ENCODE measurements at regions not wholly inside any gene's neighbourhood (a gene's known extent, or its start where the extent isn't known, plus 50 kb on each side); places are given as distances from the start of the nearest gene placed in this dataset.

DNA sequence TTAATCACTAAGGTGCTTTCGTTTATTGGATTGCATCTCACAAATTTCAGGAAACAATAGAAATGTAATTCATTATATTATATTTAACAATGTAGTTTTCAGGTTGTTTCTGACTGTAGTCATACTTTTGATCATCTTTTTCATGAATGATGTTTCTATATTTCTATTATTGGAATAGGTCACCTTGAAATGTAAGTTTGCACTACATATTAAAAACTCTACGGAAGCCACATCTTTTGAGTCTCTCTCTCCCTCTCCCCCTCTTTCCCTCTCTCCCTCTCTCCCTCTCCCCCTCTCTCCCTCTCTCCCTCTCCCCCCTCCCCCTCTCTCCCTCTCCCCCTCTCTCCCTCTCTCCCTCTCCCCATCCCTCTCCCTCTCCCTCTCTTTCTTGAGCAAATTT lies 131.3 kb upstream of the FBXL4 start:
- ATAC-seq (no peak), FAIRE-seq (no peak), DNase-seq (ENCODE audit: low spot score) (no peak)
- intact Hi-C loops (cut with micrococcal nuclease; ENCODE audit: unreplicated experiment) (no loop called here), in situ Hi-C loops (cut with HindIII; ENCODE audit: extremely low pct_ligation_motif_present, low pct_unique_long_range_greater_than_20kb) (no loop called here)
- TF ChIP-seq, protein P1, sequence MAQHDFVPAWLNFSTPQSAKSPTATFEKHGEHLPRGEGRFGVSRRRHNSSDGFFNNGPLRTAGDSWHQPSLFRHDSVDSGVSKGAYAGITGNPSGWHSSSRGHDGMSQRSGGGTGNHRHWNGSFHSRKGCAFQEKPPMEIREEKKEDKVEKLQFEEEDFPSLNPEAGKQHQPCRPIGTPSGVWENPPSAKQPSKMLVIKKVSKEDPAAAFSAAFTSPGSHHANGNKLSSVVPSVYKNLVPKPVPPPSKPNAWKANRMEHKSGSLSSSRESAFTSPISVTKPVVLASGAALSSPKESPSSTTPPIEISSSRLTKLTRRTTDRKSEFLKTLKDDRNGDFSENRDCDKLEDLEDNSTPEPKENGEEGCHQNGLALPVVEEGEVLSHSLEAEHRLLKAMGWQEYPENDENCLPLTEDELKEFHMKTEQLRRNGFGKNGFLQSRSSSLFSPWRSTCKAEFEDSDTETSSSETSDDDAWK (CRISPR knock-in tag; IDR thresholded peaks at IDR 0.05) = no peak
- TF ChIP-seq HNRNPK (IDR thresholded peaks at IDR 0.05; ENCODE audit: low read depth, low read length, poor library complexity, severe bottlenecking) = peak; percentile 98
- TF ChIP-seq PCBP1 (IDR thresholded peaks at IDR 0.05; ENCODE audit: borderline replicate concordance, low read depth, low read length) = 0 out of 2 replicates have a peak, but pooled peaks have one; percentile 63
- TF ChIP-seq KDM5A (IDR thresholded peaks at IDR 0.05; ENCODE audit: borderline replicate concordance, low read length) = no peak
- TF ChIP-seq, protein P2, sequence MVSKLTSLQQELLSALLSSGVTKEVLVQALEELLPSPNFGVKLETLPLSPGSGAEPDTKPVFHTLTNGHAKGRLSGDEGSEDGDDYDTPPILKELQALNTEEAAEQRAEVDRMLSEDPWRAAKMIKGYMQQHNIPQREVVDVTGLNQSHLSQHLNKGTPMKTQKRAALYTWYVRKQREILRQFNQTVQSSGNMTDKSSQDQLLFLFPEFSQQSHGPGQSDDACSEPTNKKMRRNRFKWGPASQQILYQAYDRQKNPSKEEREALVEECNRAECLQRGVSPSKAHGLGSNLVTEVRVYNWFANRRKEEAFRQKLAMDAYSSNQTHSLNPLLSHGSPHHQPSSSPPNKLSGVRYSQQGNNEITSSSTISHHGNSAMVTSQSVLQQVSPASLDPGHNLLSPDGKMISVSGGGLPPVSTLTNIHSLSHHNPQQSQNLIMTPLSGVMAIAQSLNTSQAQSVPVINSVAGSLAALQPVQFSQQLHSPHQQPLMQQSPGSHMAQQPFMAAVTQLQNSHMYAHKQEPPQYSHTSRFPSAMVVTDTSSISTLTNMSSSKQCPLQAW (CRISPR knock-in tag; IDR thresholded peaks at IDR 0.05) = no peak
- no peak for TF ChIP-seq ZNF264 (CRISPR knock-in tag; IDR thresholded peaks at IDR 0.05)
- no peak for TF ChIP-seq NFYB (CRISPR knock-in tag; IDR thresholded peaks at IDR 0.05)
- no peak for TF ChIP-seq TOPORS (CRISPR knock-in tag; IDR thresholded peaks at IDR 0.05)
- TF ChIP-seq, protein P3, sequence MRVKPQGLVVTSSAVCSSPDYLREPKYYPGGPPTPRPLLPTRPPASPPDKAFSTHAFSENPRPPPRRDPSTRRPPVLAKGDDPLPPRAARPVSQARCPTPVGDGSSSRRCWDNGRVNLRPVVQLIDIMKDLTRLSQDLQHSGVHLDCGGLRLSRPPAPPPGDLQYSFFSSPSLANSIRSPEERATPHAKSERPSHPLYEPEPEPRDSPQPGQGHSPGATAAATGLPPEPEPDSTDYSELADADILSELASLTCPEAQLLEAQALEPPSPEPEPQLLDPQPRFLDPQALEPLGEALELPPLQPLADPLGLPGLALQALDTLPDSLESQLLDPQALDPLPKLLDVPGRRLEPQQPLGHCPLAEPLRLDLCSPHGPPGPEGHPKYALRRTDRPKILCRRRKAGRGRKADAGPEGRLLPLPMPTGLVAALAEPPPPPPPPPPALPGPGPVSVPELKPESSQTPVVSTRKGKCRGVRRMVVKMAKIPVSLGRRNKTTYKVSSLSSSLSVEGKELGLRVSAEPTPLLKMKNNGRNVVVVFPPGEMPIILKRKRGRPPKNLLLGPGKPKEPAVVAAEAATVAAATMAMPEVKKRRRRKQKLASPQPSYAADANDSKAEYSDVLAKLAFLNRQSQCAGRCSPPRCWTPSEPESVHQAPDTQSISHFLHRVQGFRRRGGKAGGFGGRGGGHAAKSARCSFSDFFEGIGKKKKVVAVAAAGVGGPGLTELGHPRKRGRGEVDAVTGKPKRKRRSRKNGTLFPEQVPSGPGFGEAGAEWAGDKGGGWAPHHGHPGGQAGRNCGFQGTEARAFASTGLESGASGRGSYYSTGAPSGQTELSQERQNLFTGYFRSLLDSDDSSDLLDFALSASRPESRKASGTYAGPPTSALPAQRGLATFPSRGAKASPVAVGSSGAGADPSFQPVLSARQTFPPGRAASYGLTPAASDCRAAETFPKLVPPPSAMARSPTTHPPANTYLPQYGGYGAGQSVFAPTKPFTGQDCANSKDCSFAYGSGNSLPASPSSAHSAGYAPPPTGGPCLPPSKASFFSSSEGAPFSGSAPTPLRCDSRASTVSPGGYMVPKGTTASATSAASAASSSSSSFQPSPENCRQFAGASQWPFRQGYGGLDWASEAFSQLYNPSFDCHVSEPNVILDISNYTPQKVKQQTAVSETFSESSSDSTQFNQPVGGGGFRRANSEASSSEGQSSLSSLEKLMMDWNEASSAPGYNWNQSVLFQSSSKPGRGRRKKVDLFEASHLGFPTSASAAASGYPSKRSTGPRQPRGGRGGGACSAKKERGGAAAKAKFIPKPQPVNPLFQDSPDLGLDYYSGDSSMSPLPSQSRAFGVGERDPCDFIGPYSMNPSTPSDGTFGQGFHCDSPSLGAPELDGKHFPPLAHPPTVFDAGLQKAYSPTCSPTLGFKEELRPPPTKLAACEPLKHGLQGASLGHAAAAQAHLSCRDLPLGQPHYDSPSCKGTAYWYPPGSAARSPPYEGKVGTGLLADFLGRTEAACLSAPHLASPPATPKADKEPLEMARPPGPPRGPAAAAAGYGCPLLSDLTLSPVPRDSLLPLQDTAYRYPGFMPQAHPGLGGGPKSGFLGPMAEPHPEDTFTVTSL (CRISPR knock-in tag; IDR thresholded peaks at IDR 0.05; ENCODE audit: borderline replicate concordance) = no peak
- TF ChIP-seq SAP130 (CRISPR knock-in tag; IDR thresholded peaks at IDR 0.05; ENCODE audit: low read depth) = no peak
- 4% methylated on average over 2 of the region's 2 CpGs for WGBS (ENCODE audit: low lambda C conversion rate)
- BruUV-seq (replicated peaks) = no TSS peak
- no peaks in the 10 kb centered on the region for H3K36me3 ChIP-seq (replicated peaks in 1 of 2; ENCODE audit: control insufficient read depth in 1 of 2, insufficient read depth in 2 of 2, low read length in 2 of 2)
- H4K20me1 ChIP-seq (ENCODE audit: insufficient read depth, low read length) = no peaks in the 10 kb centered on the region
- H3K4me2 ChIP-seq (ENCODE audit: low read depth, low read length) = no peak overlapping the region
- ChIA-PET POLR2A (no interaction called here), CTCF (ENCODE audit: low intra/inter-chr PET ratio, low total read pairs) (no interaction called here)
- H3K27me3 ChIP-seq (ENCODE audit: control insufficient read depth in 1 of 2, insufficient read depth in 2 of 2, low read length in 2 of 2) = no peaks in the 10 kb centered on the region
- no peak overlapping the region for H3K9ac ChIP-seq (ENCODE audit: insufficient read depth, low read depth, low read length)
- H3K79me2 ChIP-seq (ENCODE audit: insufficient read depth, low read length) = no peaks in the 10 kb centered on the region
- H3K4me1 ChIP-seq (ENCODE audit: insufficient read depth, low read length) = no peaks in the 10 kb centered on the region
- no peaks in the 10 kb centered on the region for H3K9me3 ChIP-seq (ENCODE audit: low read length)
- H2AFZ ChIP-seq (ENCODE audit: low read length) = no peak overlapping the region
- no peak overlapping the region for H3K4me3 ChIP-seq (replicated peaks in 1 of 3; ENCODE audit: insufficient read depth in 1 of 3, low read depth in 2 of 3, low read length in 3 of 3)
- no peak overlapping the region for H3K27ac ChIP-seq (ENCODE audit: extremely low read length, insufficient read depth, low read length)
